Gastroesophageal sphincter (tissue), 4 donors: ENCODE measurements at regions not wholly inside any gene's neighbourhood (a gene's known extent, or its start where the extent isn't known, plus 50 kb on each side); places are given as distances from the start of the nearest gene placed in this dataset.

Source experiments
- ATAC-seq: fragments of 150-250 bp; one replicate; pipeline ENCODE4 v1.9.1; 2016; ENCODE audit warnings: mild to moderate bottlenecking, moderate library complexity
- H3K27ac ChIP-seq, 4 donors: fragments of 200-600 bp; sonication (generic) in 3 of 4; 1 replicate in 3 of 4; 2 replicates in 1 of 4; pipeline ENCODE4 v1.5.1; 2016 to 2019
- H3K27me3 ChIP-seq: fragments of 200-600 bp; sonication (generic); one replicate; pipeline ENCODE4 v1.5.1; 2019
- H3K36me3 ChIP-seq, 2 donors: fragments of 200-600 bp; sonication (generic); one replicate each; pipeline ENCODE4 v1.5.1; 2019; ENCODE audit warnings: control low read depth in 1 of 2
- H3K4me1 ChIP-seq, 3 donors: fragments of 200-600 bp; sonication (generic); 1 replicate in 2 of 3; 2 replicates in 1 of 3; pipeline ENCODE4 v1.5.1; 2016 to 2019; ENCODE audit warnings: control low read depth in 2 of 3
- H3K4me3 ChIP-seq, 2 donors: fragments of 200-600 bp; sonication (generic); one replicate each; pipeline ENCODE4 v1.5.1; 2019; ENCODE audit warnings: mild to moderate bottlenecking in 1 of 2, moderate library complexity in 1 of 2
- H3K9me3 ChIP-seq, 3 donors: fragments of 200-600 bp; sonication (generic); one replicate each; pipeline ENCODE4 v1.5.1; 2017 to 2019; ENCODE audit warnings: control low read depth in 2 of 3
- CTCF ChIP-seq, 4 experiments: fragments of 200-600 bp in 2 of 4; fragments of 450-650 bp in 2 of 4; sonication (generic) in 1 of 4; IDR thresholded peaks; one replicate each; pipeline ENCODE4 v1.5.1; 2017 to 2019; ENCODE audit warnings: antibody characterized with exemption in 4 of 4, mild to moderate bottlenecking in 2 of 4, moderate library complexity in 2 of 4
- EP300 ChIP-seq: sonication (generic); formaldehyde crosslinking; IDR thresholded peaks from one replicate; pipeline ENCODE4 v1.6.1; 2017; ENCODE audit warnings: antibody characterized with exemption, mild to moderate bottlenecking
- POLR2A ChIP-seq, 2 donors: fragments of 450-650 bp; IDR thresholded peaks; one replicate each; pipeline ENCODE4 v1.6.1; 2017; ENCODE audit warnings: antibody characterized with exemption in 2 of 2, mild to moderate bottlenecking in 2 of 2, moderate library complexity in 1 of 2
- POLR2AphosphoS5 ChIP-seq: sonication (generic); formaldehyde crosslinking; IDR thresholded peaks from one replicate; pipeline ENCODE4 v1.6.1; 2017; ENCODE audit warnings: antibody characterized with exemption
- WGBS, 2 donors: methylation state at CpG; one replicate each; pipeline ENCODE4 v1.1.5; 2018; ENCODE audit warnings: low coverage in 1 of 2; 5-methylcytosine and 5-hydroxymethylcytosine counted together

- Histone ChIP-seq H3K27ac (no peak overlapping the region), H3K36me3 (no peaks in the 10 kb centered on the region), H3K4me1 (no peaks in the 10 kb centered on the region), H3K4me3 (no peak overlapping the region), H3K9me3 (no peaks in the 10 kb centered on the region), H3K27me3 (no peaks in the 10 kb centered on the region)
- TF ChIP-seq CTCF (IDR thresholded peaks at IDR 0.05) (no peak), POLR2A (IDR thresholded peaks at IDR 0.05) (no peak), EP300 (no peak), POLR2AphosphoS5 (no peak)
- ATAC-seq, result no peak
- 80 to 98% methylated on average over 1 to 3 of the region's 3 CpGs for WGBS, 2 donors
Observed at GRCh38 chr9:107872457-107873192, 383.1 kb upstream of the KLF4 start.

DNA sequence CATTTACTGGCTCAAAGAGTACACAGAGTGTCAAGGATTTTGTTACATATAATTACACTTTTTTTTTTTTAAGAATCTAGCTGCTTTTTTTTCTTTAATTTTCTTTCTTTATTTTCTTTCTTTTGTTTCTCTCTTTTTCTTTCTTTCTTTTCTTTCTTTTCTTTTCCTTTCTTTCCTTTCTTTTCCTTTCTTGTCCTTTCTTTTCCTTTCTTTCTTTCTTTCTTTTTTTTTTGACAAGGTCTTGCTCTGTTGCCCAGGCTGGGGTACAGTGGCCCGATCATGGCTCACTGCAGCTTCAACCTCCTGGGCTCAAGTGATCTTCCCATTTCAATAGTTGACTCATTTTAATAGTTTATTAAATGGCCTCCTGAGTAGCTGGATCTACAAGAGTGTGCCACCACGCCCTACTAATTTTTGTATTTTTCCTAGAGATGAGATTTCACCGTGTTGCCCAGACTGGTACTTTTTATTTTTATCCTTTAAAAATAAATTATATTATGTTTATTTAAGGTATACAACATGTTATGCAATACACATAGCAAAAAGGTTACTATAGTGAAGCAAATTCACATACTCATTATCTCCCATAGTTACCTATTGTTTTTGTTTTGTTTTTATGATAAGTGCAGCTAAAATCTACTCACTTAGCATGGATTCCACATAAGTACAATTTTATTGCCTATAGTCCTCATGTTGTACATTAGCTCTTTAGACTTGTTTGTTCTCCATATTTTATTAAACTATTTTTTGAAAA lies 381.5 kb upstream of the KLF4 start:
- no peaks in the 10 kb centered on the region for H3K9me3 ChIP-seq
- no peak overlapping the region for H3K4me3 ChIP-seq
- no peak for ATAC-seq
- no peak overlapping the region for H3K27ac ChIP-seq
- H3K36me3 ChIP-seq, result no peaks in the 10 kb centered on the region
- no peaks in the 10 kb centered on the region for H3K4me1 ChIP-seq
- WGBS, 2 donors, result 75 to 79% methylated on average over 2 to 3 of the region's 3 CpGs
- no peak for TF ChIP-seq POLR2A (IDR thresholded peaks at IDR 0.05)
- TF ChIP-seq CTCF (IDR thresholded peaks at IDR 0.05), result no peak
- no peak for TF ChIP-seq EP300
- no peak for TF ChIP-seq POLR2AphosphoS5
- no peaks in the 10 kb centered on the region for H3K27me3 ChIP-seq

DNA sequence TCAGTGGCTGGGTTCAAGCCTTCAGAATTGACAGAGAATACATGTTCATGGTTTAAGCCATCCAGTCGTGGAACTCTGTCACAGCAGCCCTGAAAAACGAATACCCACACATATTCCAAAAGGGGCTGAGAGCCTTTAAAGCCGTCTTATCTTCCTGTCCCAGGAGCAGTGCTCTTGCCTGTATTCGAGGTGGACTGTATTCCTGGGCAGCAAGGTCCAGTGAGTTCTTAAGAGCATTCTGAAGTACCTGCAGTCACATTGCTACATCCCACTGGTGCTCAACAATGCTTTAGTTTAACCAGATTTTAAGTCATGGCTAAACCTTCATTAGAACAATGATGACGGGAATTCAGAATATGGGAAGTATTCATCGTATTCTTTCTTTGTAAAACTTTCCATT lies 380.7 kb upstream of the KLF4 start:
- Histone ChIP-seq H3K4me3 (no peak overlapping the region), H3K4me1 (no peaks in the 10 kb centered on the region), H3K27ac (no peak overlapping the region), H3K9me3 (no peaks in the 10 kb centered on the region), H3K36me3 (no peaks in the 10 kb centered on the region), H3K27me3 (no peaks in the 10 kb centered on the region)
- TF ChIP-seq EP300 (no peak), CTCF (IDR thresholded peaks at IDR 0.05) (no peak), POLR2A (IDR thresholded peaks at IDR 0.05) (no peak), POLR2AphosphoS5 (no peak)
- no peak for ATAC-seq
- 75 to 89% methylated on average over 4 to 6 of the region's 6 CpGs for WGBS, 2 donors

DNA sequence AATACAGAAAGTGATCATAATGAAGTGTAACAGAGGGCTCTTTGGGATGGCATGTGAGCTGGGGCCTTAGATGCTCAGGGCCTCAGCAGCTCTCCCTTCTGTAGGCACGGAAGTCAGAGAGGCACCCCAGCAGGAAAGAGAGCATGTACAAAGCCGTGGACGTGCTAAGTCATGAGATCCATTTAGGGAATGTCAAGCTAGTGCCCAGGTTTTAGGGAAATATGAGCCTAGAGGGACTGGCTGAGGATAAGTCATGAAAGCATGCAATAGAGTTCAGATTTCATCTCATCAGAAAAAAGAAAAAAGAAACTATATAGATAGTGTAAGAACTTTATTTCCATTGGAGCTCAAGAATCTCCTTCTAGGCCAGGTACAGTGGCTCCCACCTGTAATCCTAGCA lies 379.5 kb upstream of the KLF4 start:
- Histone ChIP-seq H3K4me3 (no peak overlapping the region), H3K4me1 (no peaks in the 10 kb centered on the region), H3K27me3 (no peaks in the 10 kb centered on the region), H3K36me3 (no peaks in the 10 kb centered on the region), H3K9me3 (no peaks in the 10 kb centered on the region), H3K27ac (no peak overlapping the region)
- ATAC-seq, result no peak
- TF ChIP-seq EP300, result no peak
- TF ChIP-seq POLR2AphosphoS5, result no peak
- no peak for TF ChIP-seq POLR2A (IDR thresholded peaks at IDR 0.05)
- TF ChIP-seq CTCF (IDR thresholded peaks at IDR 0.05), result no peak
- 66 to 77% methylated on average over 2 to 3 of the region's 3 CpGs for WGBS, 2 donors

- Histone ChIP-seq H3K9me3 (no peaks in the 10 kb centered on the region), H3K36me3 (no peaks in the 10 kb centered on the region), H3K27ac (no peak overlapping the region), H3K4me1 (peaks cover 0 to 8% (median 0%) of the 10 kb centered on the region in 3 donors), H3K27me3 (no peaks in the 10 kb centered on the region), H3K4me3 (no peak overlapping the region)
- TF ChIP-seq POLR2A (IDR thresholded peaks at IDR 0.05) (no peak), CTCF (IDR thresholded peaks at IDR 0.05) (no peak), POLR2AphosphoS5 (no peak), EP300 (no peak)
- ATAC-seq, result no peak
Observed at GRCh38 chr9:107868186-107868585, 378.6 kb upstream of the KLF4 start.
